PFSK-1 (cell line): ENCODE measurements at regions not wholly inside any gene's neighbourhood (a gene's known extent, or its start where the extent isn't known, plus 50 kb on each side); places are given as distances from the start of the nearest gene placed in this dataset.

ENCODE experiments used
- POLR2AphosphoS5 ChIP-seq: IDR thresholded peaks from 2 replicates; pipeline ENCODE4 v1.6.1; 2012; ENCODE audit warnings: low read depth, mild to moderate bottlenecking, control low read depth, low read length, moderate library complexity
- REST ChIP-seq, 2 experiments: IDR thresholded peaks; 2 replicates each; pipeline versions ENCODE4 v1.6.1 to v1.8.0; 2011 to 2012; ENCODE audit warnings: low read depth in 2 of 2, low read length in 2 of 2, control low read depth in 1 of 2, inconsistent platforms in 1 of 2, mild to moderate bottlenecking in 1 of 2, moderate library complexity in 1 of 2; ENCODE audit not compliant: insufficient read depth in 1 of 2

- TF ChIP-seq POLR2AphosphoS5 (no peak), REST (IDR thresholded peaks at IDR 0.05; ENCODE audit: insufficient read depth in 1 of 2, low read depth in 2 of 2, low read length in 2 of 2) (no peak)
Observed at GRCh38 chr1:116834595-116834994, 75.1 kb upstream of the PTGFRN start.
